PFSK-1 (cell line): ENCODE measurements at regions not wholly inside any gene's neighbourhood (a gene's known extent, or its start where the extent isn't known, plus 50 kb on each side); places are given as distances from the start of the nearest gene placed in this dataset.

ENCODE experiments used
- SIN3A ChIP-seq: IDR thresholded peaks from 2 replicates; pipeline ENCODE4 v1.6.1; 2012; ENCODE audit warnings: mild to moderate bottlenecking, low read length, moderate library complexity, borderline replicate concordance; ENCODE audit not compliant: insufficient read depth
- TF ChIP-seq, protein P1 (sequence below), 2 experiments: IDR thresholded peaks; 2 replicates each; pipeline versions ENCODE4 v1.6.1 to v1.8.0; 2011 to 2012; ENCODE audit warnings: low read depth in 2 of 2, low read length in 2 of 2, control low read depth in 1 of 2, inconsistent platforms in 1 of 2, mild to moderate bottlenecking in 1 of 2, moderate library complexity in 1 of 2; ENCODE audit not compliant: insufficient read depth in 1 of 2

DNA sequence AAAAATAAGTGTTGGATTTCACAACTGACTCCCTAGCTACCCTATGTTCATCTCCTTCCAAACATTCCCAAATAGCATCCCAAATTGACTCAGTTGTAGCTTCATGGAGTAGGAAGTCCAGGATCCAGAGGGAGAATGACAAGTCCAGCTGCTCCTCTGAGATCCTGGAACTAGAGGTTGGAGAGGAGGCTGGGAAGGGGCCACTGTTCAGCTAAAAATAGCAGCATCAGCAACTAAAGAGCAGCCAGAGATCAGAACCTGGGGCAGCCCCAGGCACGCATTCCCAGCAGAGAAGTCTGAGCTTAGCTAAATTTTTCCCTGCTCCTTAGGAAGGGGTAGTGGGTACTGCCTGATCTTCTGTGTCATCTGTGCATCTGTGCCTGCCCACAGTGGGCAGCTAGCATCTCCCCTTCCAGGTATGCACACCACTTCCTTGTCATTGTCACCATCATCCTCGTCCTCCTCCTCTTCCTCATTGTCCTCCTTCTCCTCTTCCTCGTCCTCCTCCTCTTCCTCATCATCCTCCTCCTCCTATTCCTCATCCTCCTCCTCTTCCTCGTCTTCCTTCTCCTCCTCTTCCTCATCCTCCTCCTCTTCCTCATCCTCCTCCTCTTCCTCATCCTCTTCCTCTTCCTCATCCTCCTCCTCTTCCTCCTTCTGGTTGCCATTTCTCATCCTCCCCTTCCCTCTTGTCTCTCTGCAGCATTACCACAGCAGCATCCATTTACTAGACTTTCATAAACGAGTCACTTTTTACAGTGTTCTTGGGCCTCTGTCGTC is 152.3 kb upstream of the ROPN1 start:
- no peak for TF ChIP-seq SIN3A
- TF ChIP-seq, protein P1, sequence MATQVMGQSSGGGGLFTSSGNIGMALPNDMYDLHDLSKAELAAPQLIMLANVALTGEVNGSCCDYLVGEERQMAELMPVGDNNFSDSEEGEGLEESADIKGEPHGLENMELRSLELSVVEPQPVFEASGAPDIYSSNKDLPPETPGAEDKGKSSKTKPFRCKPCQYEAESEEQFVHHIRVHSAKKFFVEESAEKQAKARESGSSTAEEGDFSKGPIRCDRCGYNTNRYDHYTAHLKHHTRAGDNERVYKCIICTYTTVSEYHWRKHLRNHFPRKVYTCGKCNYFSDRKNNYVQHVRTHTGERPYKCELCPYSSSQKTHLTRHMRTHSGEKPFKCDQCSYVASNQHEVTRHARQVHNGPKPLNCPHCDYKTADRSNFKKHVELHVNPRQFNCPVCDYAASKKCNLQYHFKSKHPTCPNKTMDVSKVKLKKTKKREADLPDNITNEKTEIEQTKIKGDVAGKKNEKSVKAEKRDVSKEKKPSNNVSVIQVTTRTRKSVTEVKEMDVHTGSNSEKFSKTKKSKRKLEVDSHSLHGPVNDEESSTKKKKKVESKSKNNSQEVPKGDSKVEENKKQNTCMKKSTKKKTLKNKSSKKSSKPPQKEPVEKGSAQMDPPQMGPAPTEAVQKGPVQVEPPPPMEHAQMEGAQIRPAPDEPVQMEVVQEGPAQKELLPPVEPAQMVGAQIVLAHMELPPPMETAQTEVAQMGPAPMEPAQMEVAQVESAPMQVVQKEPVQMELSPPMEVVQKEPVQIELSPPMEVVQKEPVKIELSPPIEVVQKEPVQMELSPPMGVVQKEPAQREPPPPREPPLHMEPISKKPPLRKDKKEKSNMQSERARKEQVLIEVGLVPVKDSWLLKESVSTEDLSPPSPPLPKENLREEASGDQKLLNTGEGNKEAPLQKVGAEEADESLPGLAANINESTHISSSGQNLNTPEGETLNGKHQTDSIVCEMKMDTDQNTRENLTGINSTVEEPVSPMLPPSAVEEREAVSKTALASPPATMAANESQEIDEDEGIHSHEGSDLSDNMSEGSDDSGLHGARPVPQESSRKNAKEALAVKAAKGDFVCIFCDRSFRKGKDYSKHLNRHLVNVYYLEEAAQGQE (IDR thresholded peaks at IDR 0.05; ENCODE audit: insufficient read depth in 1 of 2, low read depth in 2 of 2, low read length in 2 of 2): no peak
